OCI-LY3 (cell line): ENCODE measurements at regions not wholly inside any gene's neighbourhood (a gene's known extent, or its start where the extent isn't known, plus 50 kb on each side); places are given as distances from the start of the nearest gene placed in this dataset.

Source experiments
- EZH2phosphoT487 ChIP-seq: fragments of 200-600 bp; shearing (Covaris generic); IDR thresholded peaks from 2 replicates; pipeline ENCODE4 v1.6.1; 2018; ENCODE audit warnings: antibody characterized with exemption, mixed run types, low read depth
- TF ChIP-seq, protein P1 (sequence below): fragments of 200-600, 300-600 bp; sonication (generic); IDR thresholded peaks from 2 replicates; pipeline ENCODE4 v1.5.1; 2014; ENCODE audit warnings: antibody characterized with exemption, low read length, low read depth

DNA sequence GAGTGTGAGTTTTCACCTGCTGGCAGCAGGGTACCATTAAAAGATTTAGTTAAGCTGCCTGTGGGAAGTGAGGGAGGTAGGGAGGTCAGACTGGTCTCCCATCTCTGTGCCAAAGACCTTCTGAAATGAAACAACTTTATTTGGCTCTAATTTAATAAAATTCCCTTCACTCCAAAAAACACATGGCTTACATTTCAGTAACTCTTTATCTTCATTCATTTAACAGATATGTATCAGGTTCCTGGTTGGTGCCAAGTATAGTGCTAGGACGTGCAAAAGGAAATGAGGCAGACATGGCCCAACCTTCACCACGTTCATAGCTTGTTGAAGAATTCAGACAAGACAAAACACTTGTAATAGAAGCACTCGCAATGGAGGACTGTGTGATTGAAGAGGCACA, 282.3 kb downstream of the SEC16B start:
- TF ChIP-seq, protein P1, sequence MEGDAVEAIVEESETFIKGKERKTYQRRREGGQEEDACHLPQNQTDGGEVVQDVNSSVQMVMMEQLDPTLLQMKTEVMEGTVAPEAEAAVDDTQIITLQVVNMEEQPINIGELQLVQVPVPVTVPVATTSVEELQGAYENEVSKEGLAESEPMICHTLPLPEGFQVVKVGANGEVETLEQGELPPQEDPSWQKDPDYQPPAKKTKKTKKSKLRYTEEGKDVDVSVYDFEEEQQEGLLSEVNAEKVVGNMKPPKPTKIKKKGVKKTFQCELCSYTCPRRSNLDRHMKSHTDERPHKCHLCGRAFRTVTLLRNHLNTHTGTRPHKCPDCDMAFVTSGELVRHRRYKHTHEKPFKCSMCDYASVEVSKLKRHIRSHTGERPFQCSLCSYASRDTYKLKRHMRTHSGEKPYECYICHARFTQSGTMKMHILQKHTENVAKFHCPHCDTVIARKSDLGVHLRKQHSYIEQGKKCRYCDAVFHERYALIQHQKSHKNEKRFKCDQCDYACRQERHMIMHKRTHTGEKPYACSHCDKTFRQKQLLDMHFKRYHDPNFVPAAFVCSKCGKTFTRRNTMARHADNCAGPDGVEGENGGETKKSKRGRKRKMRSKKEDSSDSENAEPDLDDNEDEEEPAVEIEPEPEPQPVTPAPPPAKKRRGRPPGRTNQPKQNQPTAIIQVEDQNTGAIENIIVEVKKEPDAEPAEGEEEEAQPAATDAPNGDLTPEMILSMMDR, result no peak
- TF ChIP-seq EZH2phosphoT487, result no peak
